ENCODE measurements at regions not wholly inside any gene's neighbourhood (a gene's known extent, or its start where the extent isn't known, plus 50 kb on each side); places are given as distances from the start of the nearest gene placed in this dataset.
"Not testable (repeated sequence)": the region's sequence is repeated elsewhere in the genome, so short reads cannot be mapped to it uniquely, and the experiment has no call there.

DNA sequence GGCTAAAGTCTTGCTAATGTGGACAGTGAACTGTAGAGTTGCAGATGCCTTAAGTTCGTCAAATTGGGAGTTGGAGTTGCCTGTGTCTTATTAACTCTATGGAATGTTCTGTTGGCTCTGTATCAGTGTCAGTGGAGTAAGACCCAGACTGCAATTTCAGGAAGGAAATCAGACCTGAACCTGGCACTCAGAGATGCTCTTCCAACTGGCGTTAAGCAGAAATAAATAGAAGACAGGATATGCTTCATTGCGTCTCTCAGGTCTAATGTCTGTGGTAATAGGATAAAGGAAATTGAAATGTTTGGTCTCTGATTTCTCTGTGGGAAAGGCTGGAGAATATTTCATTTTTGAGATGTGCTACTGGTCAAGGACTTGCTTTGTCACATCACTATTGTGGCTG is 846.7 kb upstream of the ID2 start:
- DNase-seq: peak; percentile 62

DNA sequence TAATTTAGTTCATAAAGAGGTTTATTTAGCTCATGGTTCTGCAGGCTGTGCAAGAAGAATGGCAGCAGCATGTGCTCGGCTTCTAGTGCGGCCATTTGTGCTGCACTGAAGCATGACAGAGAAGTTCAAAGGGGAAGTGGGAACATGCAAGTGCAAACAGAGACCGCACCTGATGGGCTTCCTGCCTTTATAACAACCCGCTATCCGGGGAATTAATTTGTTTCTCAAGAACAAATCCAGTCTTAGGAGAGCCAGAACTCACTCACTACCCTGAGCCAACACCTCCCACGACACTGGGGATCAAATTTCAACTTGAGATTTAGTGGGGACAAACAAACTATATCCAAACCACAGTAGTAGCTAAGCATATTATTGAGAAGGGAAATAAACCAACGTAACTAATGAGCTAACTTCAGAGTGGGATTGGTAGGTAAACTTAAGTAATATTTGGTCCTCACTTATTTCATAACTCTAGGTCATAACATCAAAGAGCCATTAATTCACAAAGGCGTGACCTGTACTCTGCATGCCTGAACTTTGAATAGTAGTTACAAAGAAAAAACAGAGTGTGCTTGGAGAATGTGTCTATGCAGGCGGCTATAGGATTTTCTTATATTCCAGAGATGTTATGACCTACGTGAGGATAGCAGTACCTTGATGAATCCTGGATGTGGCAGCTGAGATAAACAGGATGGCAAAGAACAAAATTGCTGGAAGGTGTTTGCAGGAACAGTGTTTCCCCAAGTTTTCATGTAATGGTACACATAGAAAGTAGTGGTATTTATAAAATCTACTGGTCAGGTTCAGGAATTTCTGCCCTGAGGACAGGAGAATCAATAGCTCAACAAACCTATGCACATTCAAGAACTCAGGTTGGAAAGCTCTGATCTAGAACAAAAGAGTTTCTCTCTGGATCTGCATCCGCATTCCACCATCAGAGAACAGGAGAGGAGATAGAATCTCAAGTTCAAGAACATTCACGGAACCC is 845.9 kb upstream of the ID2 start:
- DNase-seq: peak; percentile 42

DNA sequence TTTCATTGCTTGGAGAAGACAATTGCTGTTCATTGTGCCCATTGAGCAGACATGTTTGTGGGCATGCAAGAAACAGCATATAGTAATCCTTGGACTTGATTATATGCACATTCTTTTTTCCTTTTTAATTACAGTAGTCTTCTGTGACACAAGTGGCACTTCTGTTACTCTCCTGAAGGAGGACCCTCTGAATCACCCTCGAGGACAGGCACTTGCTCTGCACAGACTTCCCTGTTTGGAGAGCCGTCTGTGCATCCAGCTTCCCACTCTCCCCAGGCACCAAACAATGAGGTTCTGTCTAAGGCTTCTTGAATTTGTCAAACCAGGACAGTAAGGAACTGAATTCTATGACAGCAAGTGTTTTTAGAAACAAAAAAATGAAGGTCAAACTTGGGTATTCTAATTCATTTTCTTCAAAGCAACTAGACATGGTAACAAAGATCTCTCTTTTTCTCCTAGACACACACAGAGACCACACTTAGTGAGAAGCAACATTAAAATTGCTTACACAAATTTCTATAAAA is 844.6 kb upstream of the ID2 start:
- DNase-seq: no peak

DNA sequence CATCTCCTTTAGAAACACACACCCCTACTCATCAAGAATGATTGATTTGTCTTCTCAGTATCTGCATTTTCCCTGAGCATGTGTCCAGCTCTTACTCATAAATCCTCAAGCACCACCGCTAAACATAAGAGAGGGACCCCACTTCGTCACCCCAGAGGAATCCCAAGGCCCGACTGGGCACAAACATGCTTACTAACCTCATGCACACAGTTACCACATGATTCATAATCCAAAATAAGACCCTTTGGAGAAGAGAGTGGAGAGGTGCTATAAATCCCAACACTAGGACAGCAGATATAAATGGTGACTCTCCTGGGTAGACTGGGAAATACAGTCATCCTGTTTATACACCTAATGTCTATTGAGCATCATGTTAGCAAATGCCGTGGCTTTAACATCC is 843.2 kb upstream of the ID2 start:
- no peak for DNase-seq

DNA sequence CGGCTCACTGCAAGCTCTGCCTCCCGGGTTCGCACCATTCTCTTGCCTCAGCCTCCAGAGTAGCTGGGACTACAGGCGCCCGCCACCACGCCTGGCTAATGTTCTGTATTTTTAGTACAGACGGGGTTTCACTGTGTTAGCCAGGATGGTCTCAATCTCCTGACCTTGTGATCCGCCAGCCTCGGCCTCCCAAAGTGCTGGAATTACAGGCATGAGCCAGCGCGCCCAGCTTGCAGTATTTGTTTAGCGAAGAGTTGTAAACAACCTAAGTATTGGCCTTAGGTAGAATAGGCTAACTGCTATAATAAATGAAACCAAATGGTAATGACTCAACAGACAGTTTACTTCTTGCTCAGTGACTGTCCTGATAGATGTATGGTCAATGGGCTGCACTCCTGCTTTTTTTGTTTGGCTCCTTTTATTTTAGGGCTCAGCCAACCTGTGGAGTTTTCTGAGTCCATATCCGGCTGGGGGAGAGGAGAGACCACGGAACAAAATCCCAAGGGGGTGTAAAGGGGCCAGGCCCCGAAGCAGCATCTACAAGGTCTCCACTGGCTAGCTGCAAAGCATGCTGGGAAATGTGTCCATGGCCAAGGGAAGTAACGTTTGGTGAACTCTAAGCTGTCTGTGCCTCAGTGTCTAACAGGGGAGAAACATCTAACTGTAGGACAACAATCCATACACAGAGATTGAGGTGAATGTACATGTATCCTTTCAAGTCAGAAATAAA is 841.0 kb upstream of the ID2 start:
- no peak for DNase-seq

DNA sequence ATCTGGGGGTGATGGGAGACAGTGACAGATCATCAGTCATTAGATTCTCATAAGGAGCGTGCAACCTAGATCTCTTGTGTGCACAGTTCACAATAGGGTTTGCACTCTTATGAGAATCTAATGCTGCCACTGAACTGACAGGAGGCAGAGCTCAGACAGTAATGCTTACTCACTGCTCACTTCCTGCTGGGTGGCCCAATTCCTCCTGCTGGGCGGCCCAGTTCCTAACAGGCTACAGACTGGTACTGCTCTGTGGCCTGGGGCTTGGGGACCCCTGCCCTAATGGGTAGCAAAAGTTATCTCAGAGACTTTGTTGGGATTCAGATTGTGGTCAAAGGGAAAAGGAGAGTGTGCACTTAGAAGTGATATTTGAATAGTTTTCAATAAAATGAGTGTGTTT is 840.1 kb upstream of the ID2 start:
- no peak for DNase-seq

DNA sequence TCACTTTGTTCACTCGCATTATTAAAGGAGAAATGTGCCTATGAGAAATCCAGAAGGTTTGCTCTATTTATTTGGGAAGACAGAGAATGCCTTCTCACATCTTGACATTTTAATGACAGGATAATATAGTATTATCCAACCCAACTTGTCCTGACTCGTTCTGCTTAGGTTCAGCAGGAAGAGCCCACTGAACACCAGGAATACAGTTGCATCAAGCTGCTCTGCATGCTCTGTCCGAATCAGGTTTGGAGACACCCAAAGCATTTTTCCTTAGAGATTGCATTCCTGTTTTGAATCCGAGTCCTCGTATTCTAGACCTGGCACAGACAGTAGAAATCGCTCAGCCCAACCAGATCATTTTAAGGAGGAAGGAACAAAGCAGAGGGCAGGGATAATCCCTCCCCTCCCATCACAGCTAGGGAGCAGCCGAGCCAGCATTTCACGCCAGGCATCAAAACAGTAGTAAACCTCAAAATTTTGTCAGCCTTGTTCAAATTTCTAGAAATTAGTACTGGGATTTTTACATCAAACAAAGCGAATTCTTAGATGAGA is 837.4 kb upstream of the ID2 start:
- DNase-seq: no peak

DNA sequence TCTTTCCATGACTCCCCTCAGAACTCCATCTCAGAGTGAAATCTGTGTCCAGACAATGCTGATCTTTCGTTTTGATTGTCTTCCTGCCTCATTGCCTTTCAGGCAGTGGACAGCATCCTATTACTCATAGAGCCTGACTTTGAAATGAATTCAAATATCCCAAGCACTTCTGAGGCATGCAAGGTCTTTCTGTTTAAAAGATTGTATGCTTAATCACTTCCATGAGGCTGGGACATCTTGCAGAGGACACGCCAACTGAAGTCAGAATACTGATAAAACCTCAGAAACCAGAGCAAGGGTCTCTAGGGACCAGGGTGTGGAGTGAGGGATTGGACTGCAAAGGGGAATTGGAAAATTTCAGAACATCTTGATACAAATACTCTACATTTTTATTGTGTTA is 836.5 kb upstream of the ID2 start:
- peak; percentile 86 for DNase-seq

DNA sequence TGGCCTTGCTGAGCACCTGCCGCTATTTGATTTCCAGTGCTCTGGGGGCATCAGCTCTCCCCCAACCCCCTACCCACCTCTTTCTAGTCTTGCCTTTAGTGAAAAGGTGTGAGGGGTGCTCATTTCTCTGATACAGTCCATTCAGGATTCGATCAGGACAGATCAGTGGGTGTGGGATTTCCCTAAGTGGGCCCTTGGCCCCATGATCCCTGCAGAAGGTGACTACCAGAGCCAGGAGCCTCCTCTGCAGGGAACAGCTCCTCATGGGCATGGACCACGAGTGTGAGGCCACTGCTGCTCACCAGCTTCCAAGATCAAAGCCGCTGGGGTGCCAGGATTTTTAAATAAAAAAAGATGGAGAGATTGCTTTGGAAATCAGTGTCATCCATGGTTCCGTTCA is 835.2 kb upstream of the ID2 start:
- no peak for DNase-seq

DNA sequence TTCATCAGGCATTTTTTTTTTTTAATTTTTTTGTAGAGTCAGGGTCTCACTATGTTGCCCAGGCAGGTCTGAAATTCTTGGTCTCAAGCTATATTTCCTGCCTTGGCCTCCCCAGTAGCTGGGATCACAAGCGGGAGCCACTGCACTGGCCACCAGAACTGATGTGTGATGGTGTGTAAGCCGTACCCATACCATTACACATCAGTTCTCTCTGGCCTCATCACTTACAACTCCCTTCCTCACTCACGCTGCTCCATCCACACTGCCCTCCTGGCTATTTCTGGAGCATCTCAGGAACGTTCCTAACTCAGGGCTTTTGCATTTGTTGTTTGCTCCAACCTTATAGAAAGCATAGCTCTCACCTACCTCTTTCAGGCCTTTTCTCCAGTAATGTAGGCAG is 834.5 kb upstream of the ID2 start:
- no peak for DNase-seq

DNA sequence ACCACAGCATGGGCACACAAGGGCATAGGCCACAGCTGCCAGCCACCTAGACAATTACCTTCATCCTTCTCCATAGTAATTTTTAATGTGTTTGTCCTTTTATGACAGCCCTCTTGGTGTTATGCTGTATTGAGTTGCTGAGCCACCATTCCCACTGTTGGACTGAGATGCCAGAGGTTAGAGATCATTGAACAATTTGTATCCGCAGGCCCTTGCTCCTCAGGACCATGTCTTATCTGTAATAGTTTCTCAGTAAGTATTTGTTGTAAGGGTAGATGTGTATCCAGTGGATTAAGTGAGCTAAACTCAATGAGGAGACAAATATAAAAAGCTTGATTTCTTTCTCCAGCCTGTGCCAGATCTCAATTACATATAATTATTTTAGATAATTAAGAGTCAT is 832.8 kb upstream of the ID2 start:
- DNase-seq: no peak

DNA sequence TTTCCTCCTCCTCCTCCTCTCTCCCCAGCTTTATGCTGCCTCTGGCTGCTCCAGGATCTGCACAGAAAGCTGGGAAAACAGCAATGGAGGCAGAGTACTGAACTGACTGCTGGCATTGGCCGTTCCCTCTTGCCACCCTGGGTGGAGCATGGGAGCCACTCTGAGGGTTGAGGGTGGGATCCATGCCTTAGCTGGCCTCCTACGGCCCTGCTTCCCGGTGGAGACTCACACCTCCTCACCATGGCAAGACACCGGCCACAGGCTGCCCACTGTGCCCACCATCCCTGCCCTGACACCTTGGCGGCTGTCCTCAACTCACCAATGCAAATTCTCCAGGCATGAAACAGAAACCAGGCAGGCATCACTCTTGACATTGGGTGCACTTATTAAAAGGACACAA is 832.3 kb upstream of the ID2 start:
- no peak for DNase-seq

DNA sequence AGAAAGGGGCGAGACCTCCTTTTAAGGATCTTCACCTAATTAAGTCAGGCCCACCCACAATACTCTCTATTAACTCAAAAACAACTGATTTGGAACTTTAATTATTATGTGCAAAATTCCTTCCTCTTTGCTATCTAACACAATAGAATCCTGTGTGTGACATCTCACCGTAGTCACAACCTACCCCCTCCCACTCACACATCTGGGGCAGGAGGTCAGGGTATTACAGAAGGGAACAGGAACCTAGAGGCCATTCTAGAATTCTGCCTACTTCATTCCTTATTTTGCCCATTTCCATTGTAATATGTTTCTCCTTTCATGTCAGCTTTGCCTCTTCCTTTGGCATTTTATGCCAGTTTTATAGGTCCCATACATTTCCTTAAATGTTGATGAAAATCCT is 829.3 kb upstream of the ID2 start:
- DNase-seq: no peak

DNA sequence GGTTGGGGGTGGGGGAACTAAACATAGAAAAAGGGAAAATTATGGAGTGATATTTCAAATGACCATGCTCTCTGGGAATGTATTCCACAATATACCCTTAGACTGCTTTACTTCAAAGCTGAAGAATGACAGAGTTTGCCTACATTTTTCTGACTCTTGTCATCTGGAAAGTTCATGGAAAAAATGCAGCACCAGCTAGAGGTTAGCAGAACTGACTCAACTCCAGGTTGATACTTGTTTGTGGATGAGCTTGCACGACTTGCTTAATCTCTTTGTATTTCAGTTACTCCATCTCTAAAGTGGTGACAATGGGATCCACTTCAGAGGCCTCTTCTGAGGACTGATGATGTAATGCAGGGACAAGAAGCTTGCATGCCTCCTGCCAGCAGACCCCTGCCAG is 824.0 kb upstream of the ID2 start:
- DNase-seq: peak; percentile 8

DNA sequence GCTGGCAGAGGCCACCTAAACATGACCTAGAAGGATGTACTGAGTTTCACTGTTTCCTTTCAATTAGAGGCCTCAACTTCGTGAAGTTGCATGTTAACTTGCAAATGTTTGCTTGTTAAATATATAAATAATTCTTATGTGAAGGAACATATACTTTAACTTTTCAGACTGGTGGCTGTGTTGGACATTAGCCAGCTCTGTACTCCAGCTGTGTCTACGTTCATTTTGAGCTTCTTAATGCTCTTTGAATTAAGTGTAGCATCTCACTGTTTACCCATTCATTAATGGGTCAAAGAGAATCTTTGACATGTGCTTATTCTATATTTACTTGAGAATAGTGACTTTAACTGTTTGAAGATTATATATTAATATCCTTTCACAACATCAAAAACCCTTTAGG is 823.2 kb upstream of the ID2 start:
- no peak for DNase-seq

DNA sequence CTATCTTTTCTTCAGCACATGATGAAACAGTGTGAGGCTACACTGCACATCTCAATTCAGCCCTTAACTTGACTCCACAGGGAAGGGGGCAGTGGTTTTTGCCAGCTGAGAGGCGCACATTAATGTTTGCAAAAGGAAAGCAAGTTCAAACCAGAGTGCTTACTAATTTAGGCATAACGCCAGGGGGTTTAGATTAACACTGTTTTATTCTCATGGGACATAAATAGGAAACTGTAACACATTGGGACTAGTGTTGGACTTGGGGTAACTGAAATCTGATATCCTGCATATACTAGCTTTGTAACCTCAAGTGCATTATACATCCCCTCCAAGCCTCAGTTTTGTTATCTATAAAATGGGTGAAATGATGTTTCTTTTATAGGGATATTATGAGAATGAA is 821.2 kb upstream of the ID2 start:
- DNase-seq: no peak

DNA sequence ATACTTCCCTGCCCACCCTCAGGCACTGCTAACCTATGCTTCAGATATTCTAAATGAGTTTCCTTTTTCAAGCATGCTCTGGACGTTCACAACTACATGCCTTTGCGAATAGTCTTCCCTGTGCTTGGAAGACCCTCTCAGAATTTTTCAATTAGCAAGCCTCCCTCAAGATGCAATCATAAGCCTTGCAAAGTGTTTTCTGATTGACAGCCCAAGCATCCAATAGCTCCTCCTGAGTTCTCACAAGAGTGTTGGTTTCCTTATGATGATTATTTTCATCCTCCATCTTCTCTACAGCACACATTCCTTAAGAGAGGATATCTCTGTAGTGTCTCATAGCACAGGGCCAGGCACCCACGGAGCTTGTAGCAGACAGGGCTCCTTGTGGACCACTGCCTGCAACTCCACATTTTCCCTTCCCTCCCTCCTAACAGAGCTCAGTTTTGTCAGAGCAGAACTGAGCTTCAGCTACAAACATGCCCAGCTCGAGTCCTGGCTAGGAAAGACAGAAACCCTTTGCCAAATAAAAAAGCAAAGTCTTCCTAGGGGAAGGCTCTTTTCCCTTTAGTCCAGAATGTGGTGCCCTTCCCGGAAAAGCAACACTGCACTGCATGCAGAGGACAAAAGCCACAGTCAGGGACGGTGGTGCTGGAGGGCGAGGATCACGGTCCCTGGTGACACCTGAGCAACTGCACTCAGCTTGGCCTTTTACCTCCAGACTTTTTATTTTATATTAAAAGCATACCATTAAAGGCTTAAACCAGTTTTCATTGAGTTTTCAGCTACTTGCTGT is 819.8 kb upstream of the ID2 start:
- DNase-seq: no peak

DNA sequence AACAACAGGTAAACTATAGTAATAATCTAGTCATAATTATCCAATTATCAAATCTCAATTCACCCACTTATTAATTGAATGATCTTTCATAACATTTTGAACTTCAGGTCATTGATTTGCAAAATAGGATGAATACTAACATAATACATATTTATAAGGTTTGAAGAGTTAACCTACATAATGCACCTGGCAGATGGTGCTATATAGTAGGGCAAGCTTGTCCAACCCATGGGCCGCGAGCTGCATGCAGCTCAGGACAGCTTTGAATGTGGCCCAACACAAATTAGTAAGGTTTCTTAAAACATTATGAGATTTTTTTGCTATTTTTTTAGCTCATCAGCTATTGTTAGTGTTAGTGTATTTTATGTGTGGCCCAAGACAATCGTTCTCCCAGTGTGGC is 815.8 kb upstream of the ID2 start:
- no peak for DNase-seq

DNA sequence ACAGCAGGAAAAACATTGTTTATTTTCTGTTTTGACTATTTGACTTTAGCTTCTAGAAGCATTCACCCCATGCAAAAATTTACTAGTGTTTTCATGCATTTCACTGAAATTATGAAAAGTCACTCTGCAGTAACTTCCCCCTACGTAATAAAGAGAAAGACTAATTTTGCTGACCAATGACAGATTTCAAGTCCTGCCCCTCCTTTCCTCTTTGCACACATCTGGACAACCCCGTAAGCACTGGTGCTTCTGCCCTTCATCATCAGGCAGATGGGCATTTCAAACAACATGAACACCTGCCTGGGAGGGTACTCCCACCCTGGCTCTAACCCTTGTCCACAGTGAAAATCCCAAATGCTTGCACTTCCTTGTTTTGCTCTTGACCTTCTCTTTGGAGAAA is 815.0 kb upstream of the ID2 start:
- no peak for DNase-seq

DNA sequence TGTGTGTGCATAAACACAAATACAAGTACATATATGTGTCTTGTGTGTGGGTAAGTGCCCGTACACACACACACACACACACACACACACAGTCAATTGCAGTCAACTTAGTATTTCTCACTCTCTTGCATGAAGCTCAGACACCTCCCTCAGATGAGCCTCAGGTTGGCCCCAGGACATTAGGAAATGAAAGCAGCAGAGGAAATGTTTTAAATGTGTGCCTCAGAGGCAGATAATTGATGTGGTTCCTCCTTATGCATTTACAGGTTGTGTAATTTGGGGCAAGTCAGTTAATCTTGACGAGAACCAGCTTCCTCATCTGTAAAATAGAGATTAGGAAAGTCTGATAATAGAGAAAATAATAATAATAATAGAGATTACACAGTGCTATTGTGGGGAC is 814.0 kb upstream of the ID2 start:
- no peak for DNase-seq

DNA sequence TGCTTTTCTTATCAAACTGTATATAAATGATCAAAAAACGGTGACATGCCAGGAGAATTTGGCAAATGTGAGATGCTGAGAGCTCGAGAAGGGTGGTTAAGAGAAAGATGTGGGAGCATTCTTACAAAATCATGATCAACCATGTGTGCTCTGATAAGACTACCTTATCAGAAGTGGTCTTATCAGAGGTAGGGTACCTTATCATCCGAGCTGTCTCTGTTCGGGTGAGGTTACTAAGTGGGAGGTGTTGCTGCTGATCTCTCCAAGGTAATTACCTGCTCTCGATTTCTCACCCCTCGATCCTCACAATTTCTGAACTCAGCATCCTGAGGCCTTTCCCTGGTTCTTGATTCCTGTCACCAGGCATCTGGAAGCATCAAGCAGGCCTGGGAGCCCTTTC is 813.0 kb upstream of the ID2 start:
- DNase-seq: no peak

DNA sequence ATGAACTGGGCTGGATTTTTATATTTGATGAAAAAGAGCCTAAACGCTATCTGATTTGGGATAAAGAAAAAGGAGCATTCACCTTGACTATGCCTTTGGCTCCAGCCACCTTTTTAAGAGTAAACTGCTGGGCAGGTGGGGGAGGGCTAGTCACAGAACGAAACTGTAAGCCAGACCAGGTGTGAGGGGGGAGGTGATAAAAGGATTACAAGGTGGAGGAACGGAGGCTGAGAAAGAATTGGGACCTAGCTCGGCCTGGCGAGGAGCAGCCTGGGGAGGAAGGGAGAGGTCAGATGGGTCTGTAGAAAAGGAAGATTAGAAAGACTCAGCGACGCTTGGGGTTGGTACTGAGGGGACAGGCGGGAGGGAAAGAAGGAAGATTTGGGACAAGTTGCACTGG is 805.4 kb upstream of the ID2 start:
- not testable (repeated sequence) for DNase-seq

DNA sequence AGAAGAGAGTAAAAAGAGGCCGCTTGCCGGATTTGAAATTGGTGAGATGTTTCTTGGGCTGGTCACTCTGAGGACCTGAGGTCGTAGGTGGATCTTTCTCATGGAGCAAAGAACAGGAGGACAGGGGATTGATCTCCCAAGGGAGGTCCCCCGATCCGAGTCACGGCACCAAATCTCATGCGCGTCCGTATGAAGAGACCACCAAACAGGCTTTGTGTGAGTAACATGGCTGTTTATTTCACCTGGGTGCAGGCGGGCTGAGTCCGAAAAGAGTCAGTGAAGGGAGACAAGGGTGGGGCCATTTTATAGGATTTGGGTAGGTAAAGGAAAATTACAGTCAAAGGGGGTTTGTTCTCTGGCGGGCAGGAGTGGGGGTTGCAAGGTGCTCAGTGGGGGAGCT is 803.6 kb upstream of the ID2 start:
- DNase-seq: not testable (repeated sequence)

Data from kidney glomerular epithelial cell (primary cell).